HG03196 (cell line): ENCODE measurements at regions not wholly inside any gene's neighbourhood (a gene's known extent, or its start where the extent isn't known, plus 50 kb on each side); places are given as distances from the start of the nearest gene placed in this dataset.
"Not testable (repeated sequence)": the region's sequence is repeated elsewhere in the genome, so short reads cannot be mapped to it uniquely, and the experiment has no call there.

Experiments used
- ATAC-seq: cut with Tn5 transposase; IDR thresholded peaks from one replicate; pipeline ENCODE4 v1.9.1; 2021; ENCODE audit not compliant: unreplicated experiment

- ATAC-seq: no peak
These were observed 451.0 kb downstream of the RNF144A start for GRCh38 chr2:7368211-7368610.

DNA sequence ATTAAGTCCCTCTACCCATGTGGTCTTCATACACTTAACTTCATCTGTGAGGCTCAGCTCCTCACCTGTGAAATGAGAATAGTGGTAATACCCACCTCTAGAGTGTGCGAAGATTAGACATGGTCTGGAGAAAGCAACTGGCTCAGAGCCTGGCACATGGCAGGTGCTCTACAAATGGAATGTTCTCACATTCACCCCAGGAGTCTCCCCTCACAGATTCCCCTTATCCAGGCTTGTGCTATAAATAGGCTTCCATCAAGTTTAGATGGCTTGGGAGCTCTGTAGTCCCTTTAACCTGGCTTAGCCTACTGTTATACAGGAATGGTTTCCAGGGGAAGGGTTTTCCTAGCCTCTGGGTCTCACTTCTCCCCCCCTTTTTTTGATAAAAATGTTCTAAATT lies 455.9 kb downstream of the RNF144A start:
- no peak for ATAC-seq

GRCh38 chr2:7375901-7376300 lies 458.7 kb downstream of the RNF144A start:
- no peak for ATAC-seq

GRCh38 chr2:7377916-7378569 lies 460.8 kb downstream of the RNF144A start:
- no peak for ATAC-seq

DNA sequence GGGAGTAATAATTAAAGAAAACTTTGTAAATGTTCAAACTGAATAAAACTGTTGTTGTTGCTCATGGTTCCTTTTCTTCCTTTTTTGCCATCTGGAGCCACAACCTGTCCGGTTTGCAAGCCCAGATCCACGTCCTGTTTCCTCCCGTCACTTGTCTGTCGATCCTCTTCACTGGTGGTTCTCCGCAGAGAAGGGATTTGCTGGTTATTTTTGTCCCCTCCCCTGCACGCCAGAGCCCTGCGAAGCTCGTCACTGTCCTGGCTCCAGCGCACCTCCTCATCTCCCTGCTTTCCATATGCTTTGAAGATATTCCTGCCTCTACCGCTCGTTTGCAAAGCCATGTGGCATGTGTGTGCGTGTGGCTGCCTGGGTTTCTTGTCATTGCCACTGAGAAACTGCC lies 461.4 kb downstream of the RNF144A start:
- ATAC-seq: no peak

GRCh38 chr2:7379799-7380198 lies 462.6 kb downstream of the RNF144A start:
- ATAC-seq: no peak

GRCh38 chr2:7384773-7385349 lies 467.6 kb downstream of the RNF144A start:
- ATAC-seq: no peak

GRCh38 chr2:7390311-7390710 lies 473.1 kb downstream of the RNF144A start:
- not testable (repeated sequence) for ATAC-seq

DNA sequence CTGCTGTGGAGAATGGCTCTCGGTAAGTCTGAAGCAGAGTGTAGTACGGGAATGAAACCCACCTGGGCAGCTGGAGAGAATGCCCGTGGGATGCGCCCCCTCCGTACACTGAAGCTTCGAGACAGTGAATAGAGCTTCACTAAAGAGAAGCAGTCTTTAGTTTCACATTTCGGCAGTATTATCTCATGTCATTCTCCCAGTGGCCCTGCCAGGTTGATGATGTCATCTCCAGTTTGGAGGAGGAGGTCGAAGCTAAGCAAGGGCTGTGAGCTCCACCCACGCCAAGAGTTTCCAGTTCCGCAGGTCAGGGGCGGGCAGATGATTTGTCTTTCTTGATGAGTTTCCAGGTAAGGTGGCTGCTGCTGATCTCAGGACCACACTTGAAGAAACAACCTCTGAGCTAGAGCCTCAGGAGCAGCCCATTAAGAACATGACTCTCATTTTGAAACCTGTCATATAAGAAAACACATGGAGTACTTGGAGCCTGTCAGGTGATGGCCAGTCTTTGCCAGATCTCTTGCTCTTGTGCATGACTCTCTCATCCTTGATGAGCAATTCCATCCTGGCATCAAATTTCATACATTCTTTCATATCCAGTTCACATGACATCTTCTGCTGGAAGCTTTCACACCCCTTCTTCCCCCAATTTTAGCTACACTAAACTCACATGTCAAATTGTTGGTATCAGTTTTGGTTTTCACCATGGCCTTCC lies 475.0 kb downstream of the RNF144A start:
- ATAC-seq: no peak

- no peak for ATAC-seq
These were observed 477.0 kb downstream of the RNF144A start for GRCh38 chr2:7394195-7394594.

- ATAC-seq: no peak
These were observed 483.4 kb downstream of the RNF144A start for GRCh38 chr2:7400628-7401027.

GRCh38 chr2:7403092-7403775 lies 486.0 kb downstream of the RNF144A start:
- no peak for ATAC-seq

- no peak for ATAC-seq
These were observed 488.9 kb downstream of the RNF144A start for GRCh38 chr2:7405861-7406715.

DNA sequence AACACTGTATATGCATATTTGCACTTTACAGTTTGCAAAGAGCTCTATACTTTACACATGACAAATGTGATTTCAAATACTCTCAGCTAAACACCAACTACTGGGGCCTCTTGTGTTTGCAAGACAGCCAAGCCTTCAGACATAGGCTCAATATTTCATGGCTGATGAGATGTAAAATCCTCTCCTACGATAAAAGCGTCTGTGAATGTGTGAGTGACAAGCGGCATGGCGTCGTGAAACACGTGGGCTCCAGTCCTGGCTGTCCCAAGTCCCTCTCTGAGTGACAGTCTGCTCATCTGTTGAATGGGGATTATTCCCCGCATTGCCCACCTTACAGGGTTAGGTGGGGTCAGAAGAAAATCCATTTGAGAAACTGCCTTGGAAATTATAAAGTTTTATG lies 489.8 kb downstream of the RNF144A start:
- ATAC-seq: no peak

DNA sequence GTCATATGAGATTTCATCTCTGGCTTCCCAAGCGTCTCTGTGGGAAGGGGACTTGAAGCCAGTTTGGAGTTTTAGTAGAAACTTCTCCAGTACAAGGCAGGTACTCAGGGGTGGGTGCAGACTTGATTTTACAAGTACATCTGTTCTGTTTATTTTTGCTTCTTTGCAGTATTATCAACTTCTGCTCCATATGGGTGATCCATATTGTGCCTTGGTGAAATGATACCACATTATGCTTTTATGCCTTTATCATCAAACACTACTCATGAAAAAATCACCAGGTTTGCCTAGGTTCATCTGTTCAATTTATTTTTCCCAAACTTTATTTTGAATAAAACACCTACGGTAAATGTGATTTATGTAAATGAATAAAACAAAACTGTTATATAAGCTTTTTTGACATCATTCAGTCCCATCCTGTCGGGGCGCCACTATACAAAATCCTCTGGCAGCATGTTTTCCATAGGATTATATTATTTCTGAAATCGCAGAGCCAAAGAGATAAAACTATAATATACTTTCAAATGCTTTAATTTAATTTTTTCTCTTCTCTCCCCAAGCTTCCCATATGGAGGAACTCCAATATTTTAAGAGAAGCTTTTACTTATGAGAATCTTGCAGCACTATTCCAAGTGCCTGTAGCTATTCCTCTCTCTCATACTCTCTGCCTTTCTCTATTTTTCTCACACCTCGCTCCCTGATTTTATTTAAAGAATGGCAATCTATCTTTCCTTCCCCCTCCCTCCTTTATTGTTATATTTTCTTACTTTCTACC lies 490.9 kb downstream of the RNF144A start:
- no peak for ATAC-seq

DNA sequence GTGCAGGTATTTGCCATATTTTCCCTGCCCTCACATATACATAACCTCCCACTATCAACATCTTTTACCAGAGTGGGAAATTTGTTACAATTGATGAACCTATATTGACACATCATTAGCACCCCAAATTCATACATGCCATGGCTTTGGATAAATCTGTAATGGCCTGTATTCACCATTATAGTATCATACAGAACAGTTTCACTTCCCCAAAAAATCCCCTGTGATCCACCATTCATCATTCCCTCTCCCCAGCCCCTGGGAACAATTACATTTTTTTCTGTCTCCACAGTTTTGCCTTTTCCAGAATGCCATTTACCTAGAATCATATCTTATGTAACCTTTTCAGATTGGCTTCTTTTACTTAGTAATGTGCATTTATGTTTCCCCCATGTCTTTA lies 494.5 kb downstream of the RNF144A start:
- ATAC-seq: no peak

DNA sequence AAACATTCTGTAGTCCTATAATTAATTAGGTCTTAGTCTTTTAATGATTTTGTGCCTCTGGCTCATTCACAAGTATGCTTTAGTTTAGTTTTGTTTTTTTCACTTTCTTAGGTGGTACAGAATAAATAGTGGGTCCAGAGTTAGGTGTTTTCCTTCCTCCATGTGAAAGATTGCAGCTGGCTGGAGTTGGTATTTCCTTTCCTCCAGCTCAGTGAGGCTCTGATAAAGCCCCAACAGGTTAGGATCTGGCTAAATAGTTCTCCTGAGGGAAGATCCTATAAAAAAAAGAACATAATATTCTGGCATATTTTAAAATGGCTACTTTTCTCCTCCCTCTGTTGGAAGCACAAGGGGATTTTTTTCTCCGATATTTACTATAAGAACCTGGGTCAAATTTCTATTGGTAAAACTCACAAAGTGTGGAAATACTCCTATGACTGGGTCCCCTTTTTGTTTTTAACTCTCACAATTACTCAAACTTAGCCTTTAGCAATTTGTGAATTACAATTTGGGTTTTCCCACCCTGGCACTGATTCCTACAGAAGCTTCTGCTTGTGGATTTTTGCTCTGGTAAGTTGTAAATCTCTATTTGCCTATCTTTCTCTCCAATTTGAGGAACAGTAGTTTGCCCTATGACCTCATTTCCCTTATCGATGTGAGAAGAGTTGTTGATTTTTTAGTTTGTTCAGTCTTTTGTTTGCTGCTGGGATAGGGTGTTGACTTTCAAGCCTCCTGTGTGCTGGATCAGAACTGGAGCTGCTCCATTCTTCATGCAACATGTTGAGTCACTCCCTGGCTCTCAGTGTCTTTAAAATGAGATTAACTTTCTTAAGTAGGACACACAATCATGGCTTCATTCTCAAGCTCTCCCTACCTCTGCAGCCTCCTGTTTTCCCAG lies 500.9 kb downstream of the RNF144A start:
- no peak for ATAC-seq

- no peak for ATAC-seq
These were observed 502.0 kb downstream of the RNF144A start for GRCh38 chr2:7419186-7419585.

DNA sequence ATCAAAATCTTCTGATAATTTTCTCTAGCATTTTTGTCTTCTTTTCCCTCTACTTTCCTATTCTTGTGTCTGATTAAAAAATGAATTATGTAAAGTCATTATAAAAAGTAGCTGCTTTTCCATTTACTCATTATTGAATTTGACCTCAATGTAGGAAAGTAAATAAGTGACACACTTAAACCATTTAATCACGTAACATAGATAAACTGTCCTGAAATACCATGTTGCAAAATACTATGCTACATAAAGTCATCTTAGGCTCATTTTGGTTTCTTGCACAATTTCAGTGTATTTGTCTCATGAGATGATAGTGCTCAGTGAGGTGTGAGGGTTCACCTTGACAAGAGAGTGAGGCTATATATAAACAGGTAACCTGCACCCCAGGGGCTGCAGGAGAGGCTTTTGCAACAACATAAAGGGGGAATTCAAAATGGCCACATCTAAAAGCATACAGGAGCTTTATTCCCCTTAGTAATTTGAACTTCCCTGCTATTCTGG lies 502.7 kb downstream of the RNF144A start:
- ATAC-seq: no peak
